GM21529 (cell line): ENCODE measurements at regions not wholly inside any gene's neighbourhood (a gene's known extent, or its start where the extent isn't known, plus 50 kb on each side); places are given as distances from the start of the nearest gene placed in this dataset.
"Not testable (repeated sequence)": the region's sequence is repeated elsewhere in the genome, so short reads cannot be mapped to it uniquely, and the experiment has no call there.

Source experiments
- ATAC-seq: cut with Tn5 transposase; IDR thresholded peaks from one replicate; pipeline ENCODE4 v1.9.1; 2021; ENCODE audit not compliant: unreplicated experiment

DNA sequence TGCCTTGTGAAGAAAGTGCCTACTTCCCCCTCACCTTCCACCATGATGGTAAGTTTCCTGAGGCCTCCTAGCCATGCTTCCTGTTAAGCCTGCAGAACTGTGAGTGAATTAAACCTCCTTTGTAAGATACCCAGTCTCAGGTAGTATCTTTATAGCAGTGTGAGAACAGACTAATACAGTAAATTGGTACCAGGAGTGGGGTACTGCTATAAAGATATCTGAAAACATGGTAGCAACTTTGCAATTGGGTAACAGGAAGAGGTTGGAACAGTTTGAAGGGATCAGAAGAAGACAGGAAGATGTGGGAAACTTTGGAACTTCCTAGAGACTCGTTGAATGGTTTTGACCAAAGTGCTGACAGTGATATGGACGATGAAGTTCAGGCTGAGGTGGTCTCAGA, 550.3 kb upstream of the ADAMTS5 start:
- not testable (repeated sequence) for ATAC-seq

DNA sequence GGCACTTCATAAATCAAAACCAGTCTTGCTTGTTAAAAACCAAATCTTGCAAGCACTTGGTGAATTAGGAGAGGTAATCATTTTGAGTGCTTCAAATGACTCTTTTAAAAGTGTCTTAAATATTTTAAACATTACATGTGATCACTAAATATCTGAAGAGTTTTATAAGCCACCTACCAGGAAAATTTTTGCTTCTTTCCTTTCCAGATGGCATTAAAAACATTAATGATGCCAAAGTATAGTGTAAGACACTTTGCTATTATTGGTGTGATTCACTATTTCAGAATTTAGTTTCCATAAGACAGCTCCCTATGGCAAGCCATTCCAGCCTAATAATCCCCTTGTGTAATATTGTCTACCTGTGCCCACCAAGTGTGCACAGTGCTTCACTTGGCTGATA, 548.8 kb upstream of the ADAMTS5 start:
- no peak for ATAC-seq

DNA sequence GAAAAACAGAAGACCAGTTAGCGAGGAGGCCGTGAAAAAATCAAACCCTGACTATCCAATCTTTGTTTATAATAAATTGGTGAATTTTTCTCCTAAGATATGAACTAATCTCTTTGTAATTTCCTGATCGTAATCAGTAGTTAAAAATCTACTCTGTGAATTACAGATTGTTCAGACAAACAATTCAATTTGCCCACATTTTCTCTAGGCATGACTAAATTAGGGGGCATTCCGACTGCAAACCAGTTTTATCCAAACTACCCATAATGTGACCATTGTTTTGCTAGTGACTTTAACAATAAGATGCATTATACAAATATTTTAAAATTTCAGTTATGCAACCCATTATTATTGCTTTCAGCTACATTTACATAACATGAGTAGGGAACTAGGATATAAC, 546.9 kb upstream of the ADAMTS5 start:
- no peak for ATAC-seq

GRCh38 chr21:27513016-27513415, 546.1 kb upstream of the ADAMTS5 start:
- ATAC-seq, result no peak

GRCh38 chr21:27511233-27511632, 544.3 kb upstream of the ADAMTS5 start:
- ATAC-seq, result no peak

- ATAC-seq, result no peak
Observed at GRCh38 chr21:27507695-27508094, 540.8 kb upstream of the ADAMTS5 start.

DNA sequence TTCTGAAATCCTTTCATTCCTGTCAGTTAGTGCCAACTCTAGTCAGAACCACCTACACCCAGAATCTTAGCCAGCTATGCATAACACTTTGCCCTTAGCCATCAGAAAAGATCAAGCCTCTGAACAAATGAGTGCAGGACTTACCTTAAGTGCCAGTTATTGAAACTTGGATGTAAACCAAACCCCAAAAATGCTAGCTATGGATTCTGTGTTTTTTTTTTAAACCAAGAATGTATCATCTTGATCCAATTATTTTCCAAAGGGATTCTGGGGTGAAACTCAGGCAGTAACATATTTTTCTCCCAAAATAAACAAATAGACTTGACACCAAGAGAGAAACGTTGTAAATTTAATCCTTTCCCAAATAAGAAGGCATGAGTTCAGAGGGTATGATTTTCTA, 538.6 kb upstream of the ADAMTS5 start:
- ATAC-seq, result no peak

DNA sequence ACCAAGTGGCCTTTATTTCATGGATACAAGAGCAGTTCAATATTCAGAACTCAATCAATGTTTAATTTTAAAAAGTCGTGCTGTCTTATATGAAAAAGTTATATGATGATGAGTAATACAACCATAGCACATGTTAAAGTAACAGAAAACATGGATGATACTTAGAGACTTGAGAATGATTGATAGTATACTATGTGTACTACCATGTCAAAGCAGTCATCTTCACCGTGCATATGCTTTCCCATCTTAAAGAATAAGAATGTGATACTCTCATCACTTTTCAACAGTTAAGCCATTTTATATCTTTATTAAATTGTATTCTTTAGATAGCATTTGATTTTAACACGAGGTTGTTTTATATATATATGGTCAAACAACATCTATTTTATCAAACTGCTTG, 535.9 kb upstream of the ADAMTS5 start:
- ATAC-seq, result no peak

- no peak for ATAC-seq
Observed at GRCh38 chr21:27498025-27498424, 531.1 kb upstream of the ADAMTS5 start.

DNA sequence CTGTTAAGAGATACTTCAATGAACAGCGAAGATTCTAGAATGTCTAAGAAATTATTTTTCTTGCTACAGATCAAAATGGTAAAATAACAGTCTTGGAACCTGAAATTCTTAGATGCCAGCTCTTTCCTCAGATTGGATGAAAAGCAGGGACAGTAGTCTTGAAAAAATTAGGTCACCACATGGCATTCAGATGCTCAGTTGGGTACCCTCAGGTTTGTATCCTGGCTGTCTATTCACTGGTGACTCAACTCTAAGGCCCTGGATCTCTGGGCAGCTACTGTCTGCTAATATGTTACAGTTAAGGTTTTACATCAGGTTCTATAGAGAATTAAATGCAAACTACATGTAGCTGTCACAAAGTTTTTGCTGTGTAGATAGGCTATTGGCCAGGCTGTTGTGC, 528.9 kb upstream of the ADAMTS5 start:
- no peak for ATAC-seq

GRCh38 chr21:27493542-27493941, 526.7 kb upstream of the ADAMTS5 start:
- ATAC-seq, result no peak

GRCh38 chr21:27487676-27488075, 520.8 kb upstream of the ADAMTS5 start:
- ATAC-seq, result no peak

- ATAC-seq, result no peak
Observed at GRCh38 chr21:27480841-27481261, 514.0 kb upstream of the ADAMTS5 start.

- ATAC-seq, result no peak
Observed at GRCh38 chr21:27477296-27477695, 510.4 kb upstream of the ADAMTS5 start.

DNA sequence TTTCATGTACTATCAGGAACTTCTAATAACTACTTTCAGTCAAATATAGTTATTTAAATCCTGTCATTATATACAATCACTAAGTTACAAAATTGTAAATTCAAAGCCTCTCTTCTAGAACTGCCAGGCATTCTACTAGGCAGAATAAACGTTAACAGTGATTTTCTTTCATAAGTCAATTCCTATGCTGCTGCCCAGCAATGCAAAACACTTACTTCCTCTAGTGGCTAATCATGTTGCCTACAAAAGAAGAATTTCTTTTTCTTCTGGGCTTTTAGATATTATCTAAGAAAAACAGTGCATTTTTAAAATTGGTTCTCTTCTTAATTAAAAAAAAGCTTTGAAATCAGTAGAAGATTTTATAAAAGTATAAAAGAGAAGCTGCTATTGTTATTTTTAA, 509.8 kb upstream of the ADAMTS5 start:
- no peak for ATAC-seq

GRCh38 chr21:27475363-27475955, 508.6 kb upstream of the ADAMTS5 start:
- ATAC-seq, result no peak

- no peak for ATAC-seq
Observed at GRCh38 chr21:27467366-27467765, 500.5 kb upstream of the ADAMTS5 start.

DNA sequence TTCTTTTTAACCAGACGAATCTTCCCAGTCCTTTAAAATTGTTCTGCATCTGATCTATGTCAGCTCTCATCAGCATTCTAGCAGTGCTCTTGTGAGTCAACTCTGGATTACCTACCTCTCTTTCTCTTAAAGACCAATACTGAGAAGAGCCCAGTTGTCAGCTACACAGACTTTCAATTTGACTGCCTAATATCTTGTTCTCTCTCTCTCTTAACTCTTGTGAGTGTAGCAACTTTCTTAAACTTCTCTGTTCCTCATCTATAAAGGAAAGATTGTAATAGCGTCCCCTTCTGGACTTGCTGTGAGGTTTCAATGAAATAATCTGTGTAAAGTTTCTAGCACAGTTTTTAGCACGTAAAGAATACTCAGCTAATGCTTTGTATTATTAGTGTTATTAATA, 499.3 kb upstream of the ADAMTS5 start:
- no peak for ATAC-seq

- ATAC-seq, result no peak
Observed at GRCh38 chr21:27464648-27465047, 497.8 kb upstream of the ADAMTS5 start.

DNA sequence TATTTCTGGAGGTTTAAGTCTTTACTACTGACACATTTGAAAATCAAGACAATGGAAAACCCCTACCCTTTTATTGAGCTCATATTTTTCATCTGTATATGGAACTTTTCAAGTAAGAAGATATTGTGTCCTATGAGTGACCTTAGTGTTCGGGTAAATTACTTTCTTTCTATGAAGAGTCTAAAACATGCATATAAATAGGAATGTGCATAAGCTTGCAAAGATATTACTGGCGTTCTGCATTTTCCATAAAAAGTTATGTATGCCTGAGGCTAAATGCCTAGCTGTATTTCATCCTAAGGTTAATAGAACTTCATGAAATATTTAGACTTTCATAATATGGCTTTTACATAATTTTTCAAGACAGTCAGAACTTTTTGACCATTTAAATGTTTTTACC, 495.8 kb upstream of the ADAMTS5 start:
- ATAC-seq, result no peak

GRCh38 chr21:27454234-27454633, 487.3 kb upstream of the ADAMTS5 start:
- ATAC-seq, result no peak

- ATAC-seq, result no peak
Observed at GRCh38 chr21:27451116-27451515, 484.2 kb upstream of the ADAMTS5 start.

DNA sequence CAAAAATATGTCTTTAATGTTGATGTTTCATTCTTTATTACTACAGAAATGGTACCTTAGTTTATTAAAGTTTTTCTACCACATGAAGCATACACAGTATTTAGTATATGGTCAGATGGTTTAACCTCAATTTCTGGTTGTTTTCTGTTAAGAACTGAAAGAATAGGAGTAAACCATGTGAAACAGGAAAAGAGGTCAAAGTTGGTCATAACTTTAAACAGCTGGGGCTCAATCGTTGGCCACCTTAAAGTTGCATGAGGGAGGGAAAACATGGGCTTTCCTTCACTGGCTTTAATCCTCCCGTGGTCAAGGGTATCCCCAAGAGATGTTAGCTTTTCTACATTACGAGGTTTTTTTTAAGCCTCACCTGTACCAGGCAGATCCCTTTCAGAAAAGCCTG, 483.3 kb upstream of the ADAMTS5 start:
- no peak for ATAC-seq

- ATAC-seq, result no peak
Observed at GRCh38 chr21:27448960-27449359, 482.1 kb upstream of the ADAMTS5 start.
